Chondrocyte (in vitro differentiated cells): ENCODE measurements at regions not wholly inside any gene's neighbourhood (a gene's known extent, or its start where the extent isn't known, plus 50 kb on each side); places are given as distances from the start of the nearest gene placed in this dataset.

Experiments used
- DNase-seq: peaks from one replicate; pipeline ENCODE4 v3.0.0; 2021; ENCODE audit warnings: mixed read lengths, low spot score
- H3K27ac Mint-ChIP-seq: one replicate; pipeline ENCODE4 v1.8.0; 2021; ENCODE audit warnings: mild to moderate bottlenecking, moderate library complexity, mixed read lengths; ENCODE audit not compliant: unreplicated experiment
- H3K27me3 Mint-ChIP-seq: 2 replicates; pipeline ENCODE4 v1.8.0; 2021; ENCODE audit warnings: low read depth, mixed read lengths
- H3K36me3 Mint-ChIP-seq: 2 replicates; pipeline ENCODE4 v1.8.0; 2021; ENCODE audit warnings: low read depth, mixed read lengths
- H3K4me1 Mint-ChIP-seq: 2 replicates; pipeline ENCODE4 v1.8.0; 2021; ENCODE audit warnings: low read depth, mild to moderate bottlenecking, mixed read lengths
- H3K4me3 Mint-ChIP-seq: one replicate; pipeline ENCODE4 v1.8.0; 2021; ENCODE audit warnings: mild to moderate bottlenecking, moderate library complexity, mixed read lengths; ENCODE audit not compliant: unreplicated experiment
- H3K9me3 Mint-ChIP-seq: 2 replicates; pipeline ENCODE4 v1.8.0; 2021; ENCODE audit warnings: low read depth, mixed read lengths
- TF ChIP-seq, protein P1 (sequence below): fragments of 200-600 bp; sonication (generic); IDR thresholded peaks from 2 replicates; pipeline ENCODE4 v1.5.0; 2021; ENCODE audit warnings: antibody characterized with exemption, mild to moderate bottlenecking, moderate library complexity

DNA sequence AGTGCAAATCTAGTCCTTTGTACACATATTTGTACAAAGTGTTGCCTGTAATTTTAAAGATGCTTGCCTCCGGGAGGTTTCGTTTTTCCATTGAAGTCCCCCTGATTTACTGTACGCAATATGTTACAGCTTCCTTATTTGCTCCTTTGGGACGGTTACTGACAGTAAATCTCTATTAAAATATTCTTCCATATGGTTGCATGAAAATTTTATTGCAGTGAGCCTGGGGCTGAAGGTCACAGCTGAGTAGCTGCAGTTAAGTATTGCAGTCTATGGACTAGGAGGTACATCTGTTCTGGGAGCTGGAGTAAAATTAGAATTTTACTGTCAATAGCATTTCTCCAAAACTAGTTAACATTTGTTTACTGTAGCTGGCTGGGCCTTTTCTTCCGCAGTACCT is 119.2 kb downstream of the ETAA1 start:
- peaks cover 3% of the 10 kb centered on the region for H3K9me3 Mint-ChIP-seq
- no peak overlapping the region for H3K4me3 Mint-ChIP-seq
- no peak overlapping the region for H3K27ac Mint-ChIP-seq
- H3K27me3 Mint-ChIP-seq = peaks cover 2% of the 10 kb centered on the region
- H3K4me1 Mint-ChIP-seq = no peaks in the 10 kb centered on the region
- DNase-seq = no peak
- TF ChIP-seq, protein P1, sequence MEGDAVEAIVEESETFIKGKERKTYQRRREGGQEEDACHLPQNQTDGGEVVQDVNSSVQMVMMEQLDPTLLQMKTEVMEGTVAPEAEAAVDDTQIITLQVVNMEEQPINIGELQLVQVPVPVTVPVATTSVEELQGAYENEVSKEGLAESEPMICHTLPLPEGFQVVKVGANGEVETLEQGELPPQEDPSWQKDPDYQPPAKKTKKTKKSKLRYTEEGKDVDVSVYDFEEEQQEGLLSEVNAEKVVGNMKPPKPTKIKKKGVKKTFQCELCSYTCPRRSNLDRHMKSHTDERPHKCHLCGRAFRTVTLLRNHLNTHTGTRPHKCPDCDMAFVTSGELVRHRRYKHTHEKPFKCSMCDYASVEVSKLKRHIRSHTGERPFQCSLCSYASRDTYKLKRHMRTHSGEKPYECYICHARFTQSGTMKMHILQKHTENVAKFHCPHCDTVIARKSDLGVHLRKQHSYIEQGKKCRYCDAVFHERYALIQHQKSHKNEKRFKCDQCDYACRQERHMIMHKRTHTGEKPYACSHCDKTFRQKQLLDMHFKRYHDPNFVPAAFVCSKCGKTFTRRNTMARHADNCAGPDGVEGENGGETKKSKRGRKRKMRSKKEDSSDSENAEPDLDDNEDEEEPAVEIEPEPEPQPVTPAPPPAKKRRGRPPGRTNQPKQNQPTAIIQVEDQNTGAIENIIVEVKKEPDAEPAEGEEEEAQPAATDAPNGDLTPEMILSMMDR = no peak
- H3K36me3 Mint-ChIP-seq = no peaks in the 10 kb centered on the region

DNA sequence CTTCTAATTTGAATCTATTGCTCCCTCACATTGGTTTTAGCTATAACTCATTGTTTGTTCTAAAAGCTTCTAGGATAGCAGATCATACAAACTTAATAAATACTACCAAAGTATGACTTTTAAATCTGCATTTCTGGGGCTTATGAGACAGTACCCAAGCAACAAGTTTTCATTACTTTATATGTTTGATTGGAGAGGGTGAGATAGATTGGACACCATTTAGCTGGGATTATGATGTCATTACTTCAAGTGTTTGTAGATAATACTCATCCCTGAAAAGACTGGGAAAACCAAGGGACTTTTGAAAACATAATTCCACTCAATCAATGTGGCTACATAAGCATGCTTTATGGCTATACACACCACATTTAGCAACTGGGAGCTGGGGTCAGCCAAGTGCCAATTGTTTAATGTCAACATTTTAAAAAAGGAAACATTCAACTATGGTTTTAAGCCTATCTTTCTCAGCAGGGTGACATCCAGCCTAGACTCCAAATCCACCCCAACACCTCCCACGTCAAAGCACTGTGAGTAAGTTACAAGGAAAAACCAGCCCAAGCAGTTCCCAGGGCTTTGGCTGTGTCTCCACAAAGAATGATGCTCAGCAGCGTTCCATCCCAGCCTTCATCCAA is 119.9 kb downstream of the ETAA1 start:
- Mint-ChIP-seq H3K4me1 (no peaks in the 10 kb centered on the region), H3K9me3 (peaks cover 3% of the 10 kb centered on the region), H3K27me3 (peaks cover 2% of the 10 kb centered on the region), H3K36me3 (no peaks in the 10 kb centered on the region), H3K27ac (no peak overlapping the region), H3K4me3 (no peak overlapping the region)
- DNase-seq = no peak
- TF ChIP-seq, protein P1 = no peak

- TF ChIP-seq, protein P1 = no peak
- no peak overlapping the region for H3K27ac Mint-ChIP-seq
Measured at GRCh38 chr2:67522148-67522547, 125.0 kb downstream of the ETAA1 start.

GRCh38 chr2:67524213-67524612 is 127.1 kb downstream of the ETAA1 start:
- H3K4me3 Mint-ChIP-seq = no peak overlapping the region
- H3K4me1 Mint-ChIP-seq = no peaks in the 10 kb centered on the region
- TF ChIP-seq, protein P1 = no peak
- peaks cover 2% of the 10 kb centered on the region for H3K27me3 Mint-ChIP-seq
- H3K27ac Mint-ChIP-seq = no peak overlapping the region
- no peak for DNase-seq
- H3K9me3 Mint-ChIP-seq = peaks cover 2% of the 10 kb centered on the region
- no peaks in the 10 kb centered on the region for H3K36me3 Mint-ChIP-seq

More at GRCh38 chr2:67522148-67522547, 125.0 kb downstream of the ETAA1 start:
- Mint-ChIP-seq H3K4me3 (no peak overlapping the region), H3K27me3 (peaks cover 2% of the 10 kb centered on the region), H3K4me1 (no peaks in the 10 kb centered on the region), H3K9me3 (peaks cover 5% of the 10 kb centered on the region), H3K36me3 (no peaks in the 10 kb centered on the region)
- no peak for DNase-seq

DNA sequence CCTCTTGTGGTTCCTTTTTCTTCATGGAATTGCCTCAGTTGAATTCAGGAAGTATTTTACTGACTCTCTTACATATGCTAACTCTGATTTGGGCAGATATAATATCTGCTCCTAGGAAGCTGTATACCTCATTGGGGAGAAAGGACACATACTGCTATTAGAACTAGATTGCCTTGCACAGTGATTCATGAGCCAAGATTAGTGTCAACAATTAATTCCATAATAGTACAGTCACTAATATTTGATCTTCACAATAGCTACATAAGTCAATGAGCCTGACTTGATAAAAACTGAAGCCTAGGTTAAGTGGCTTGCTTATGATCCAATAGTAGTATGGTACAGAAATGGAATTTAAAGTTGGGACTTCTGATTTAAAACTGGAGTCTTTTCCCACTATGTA is 127.6 kb downstream of the ETAA1 start:
- H3K27me3 Mint-ChIP-seq = no peaks in the 10 kb centered on the region
- H3K36me3 Mint-ChIP-seq = no peaks in the 10 kb centered on the region
- H3K4me3 Mint-ChIP-seq = no peak overlapping the region
- TF ChIP-seq, protein P1 = no peak
- no peak for DNase-seq
- no peak overlapping the region for H3K27ac Mint-ChIP-seq
- peaks cover 2% of the 10 kb centered on the region for H3K9me3 Mint-ChIP-seq
- no peaks in the 10 kb centered on the region for H3K4me1 Mint-ChIP-seq
